ENCODE measurements at regions not wholly inside any gene's neighbourhood (a gene's known extent, or its start where the extent isn't known, plus 50 kb on each side); places are given as distances from the start of the nearest gene placed in this dataset.

DNA sequence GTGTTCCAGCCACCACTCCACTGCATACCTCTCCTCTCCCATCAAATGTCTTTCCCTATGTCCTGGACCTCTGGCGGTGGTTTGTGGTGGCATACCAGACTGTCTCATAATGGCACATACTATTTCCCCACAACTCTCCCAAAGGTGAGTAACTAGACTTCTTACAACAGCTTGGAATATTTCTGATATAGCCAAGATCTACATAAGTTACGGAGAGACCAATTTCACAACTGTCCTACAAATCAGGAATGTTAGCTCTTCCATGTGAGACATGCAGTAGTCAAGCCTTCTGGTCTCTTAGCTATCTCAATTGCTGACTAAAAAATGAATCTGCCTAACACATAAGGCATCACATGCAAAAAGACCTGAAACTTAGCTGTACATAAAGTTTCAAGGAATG, 588.9 kb downstream of the RNF144B start:
- DNase-seq, result no peak

DNA sequence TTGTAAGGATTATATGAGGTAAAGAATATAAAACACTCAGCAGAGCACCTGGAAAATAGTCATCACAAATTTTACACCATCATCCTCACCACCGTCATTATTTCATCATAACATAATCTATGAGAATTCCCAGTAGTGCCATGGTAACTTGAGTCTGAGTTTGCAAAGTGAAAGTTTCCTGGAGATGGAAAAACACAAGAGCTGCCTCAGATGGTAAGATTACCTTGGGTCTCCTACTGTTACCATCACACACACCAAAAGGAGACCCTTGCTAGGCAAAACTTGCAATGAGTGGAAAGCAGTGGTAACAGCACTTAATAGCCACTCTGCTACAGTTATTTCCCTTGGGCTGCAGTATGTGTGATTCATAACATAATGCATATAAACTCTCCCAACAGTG, 589.8 kb downstream of the RNF144B start:
- DNase-seq, result no peak

DNA sequence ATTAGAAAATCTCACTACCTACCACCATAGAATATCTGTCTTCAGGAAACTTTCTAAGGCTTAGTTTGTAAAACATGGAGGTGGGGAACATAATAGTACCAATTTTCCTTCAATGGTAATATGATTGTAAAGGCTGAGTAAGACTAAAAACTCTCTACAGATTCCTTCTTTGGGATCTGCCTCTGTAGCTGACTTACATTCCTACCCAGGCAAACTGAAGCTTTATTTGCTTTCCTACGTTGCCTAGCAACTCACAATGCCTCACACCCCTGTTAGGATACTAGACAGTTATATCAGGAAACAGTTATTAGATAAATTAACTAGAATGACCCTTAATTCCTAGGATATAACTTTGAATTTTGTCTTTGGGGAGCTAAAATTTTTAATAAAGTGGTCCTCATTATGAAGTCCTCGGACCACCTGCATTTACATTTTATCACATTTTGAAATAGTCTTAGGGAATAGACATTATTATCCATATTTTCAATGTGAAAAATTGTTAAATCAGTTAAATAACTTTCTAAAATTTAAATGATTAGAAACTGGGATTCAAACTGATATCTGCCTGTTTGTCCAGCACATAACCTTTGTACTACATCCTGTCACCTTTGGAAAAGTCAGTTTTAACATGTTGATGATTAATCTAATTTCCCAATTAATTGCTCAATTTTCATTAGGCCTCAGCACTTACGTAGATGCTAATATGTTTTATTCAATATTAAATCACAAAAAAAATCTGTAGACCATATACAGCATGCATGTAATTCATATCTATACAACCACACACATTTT, 591.4 kb downstream of the RNF144B start:
- DNase-seq, result no peak

DNA sequence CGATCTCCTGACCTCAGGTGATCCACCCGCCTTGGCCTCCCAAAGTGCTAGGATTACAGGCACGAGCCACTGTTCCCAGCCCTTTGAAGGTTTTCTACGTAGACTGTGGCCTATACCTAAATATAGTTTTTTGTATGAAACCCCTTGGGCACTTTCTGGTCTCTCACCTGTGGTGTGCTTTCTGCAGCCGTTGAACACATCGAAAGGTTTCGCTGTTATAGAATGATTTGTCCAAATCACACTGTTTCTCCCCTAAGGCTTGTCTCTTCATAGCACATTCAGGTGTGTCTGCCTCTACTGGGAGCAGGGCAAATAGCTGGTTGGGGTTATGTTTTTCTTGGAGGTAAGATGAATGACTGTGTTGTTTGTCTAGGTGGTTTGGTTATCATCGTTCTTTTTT, 597.9 kb downstream of the RNF144B start:
- no peak for DNase-seq

DNA sequence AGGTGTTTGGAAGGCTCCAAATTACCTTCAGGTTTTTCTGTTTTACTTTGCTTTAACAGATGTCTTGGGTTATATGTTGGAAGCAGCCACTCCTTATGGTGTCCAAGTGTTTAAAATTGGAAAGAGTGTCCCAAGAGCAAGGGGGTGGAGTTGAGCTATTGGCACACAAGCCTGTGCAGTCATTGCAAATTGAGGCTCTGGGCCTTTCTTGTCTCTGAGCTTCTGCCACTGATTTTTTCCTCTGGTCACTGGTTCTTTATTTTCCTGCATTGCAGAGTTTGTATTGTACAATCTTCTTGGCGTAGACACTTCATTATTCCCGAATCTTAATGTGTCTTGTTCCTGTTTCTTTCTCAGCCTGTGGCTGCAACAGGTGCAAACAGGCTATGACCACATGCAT, 598.8 kb downstream of the RNF144B start:
- no peak for DNase-seq

DNA sequence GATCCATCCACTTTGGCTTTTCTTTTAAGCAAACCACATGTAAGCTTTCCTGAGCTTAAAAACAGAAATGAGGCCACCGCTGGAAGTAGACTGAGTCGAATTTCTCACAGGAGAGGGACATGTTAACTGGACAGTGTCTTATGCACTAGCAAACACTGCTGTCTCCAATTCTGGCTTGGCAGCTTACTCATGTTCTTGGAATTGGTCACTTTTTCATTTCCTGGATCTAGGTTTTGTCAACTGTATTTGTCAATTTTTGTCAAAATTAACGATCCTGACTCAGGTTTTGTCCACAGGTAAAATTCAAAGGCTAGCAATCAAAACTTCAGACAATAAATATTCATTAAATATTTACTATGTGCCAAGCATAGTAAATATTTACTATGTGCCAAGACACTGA, 601.5 kb downstream of the RNF144B start:
- no peak for DNase-seq

DNA sequence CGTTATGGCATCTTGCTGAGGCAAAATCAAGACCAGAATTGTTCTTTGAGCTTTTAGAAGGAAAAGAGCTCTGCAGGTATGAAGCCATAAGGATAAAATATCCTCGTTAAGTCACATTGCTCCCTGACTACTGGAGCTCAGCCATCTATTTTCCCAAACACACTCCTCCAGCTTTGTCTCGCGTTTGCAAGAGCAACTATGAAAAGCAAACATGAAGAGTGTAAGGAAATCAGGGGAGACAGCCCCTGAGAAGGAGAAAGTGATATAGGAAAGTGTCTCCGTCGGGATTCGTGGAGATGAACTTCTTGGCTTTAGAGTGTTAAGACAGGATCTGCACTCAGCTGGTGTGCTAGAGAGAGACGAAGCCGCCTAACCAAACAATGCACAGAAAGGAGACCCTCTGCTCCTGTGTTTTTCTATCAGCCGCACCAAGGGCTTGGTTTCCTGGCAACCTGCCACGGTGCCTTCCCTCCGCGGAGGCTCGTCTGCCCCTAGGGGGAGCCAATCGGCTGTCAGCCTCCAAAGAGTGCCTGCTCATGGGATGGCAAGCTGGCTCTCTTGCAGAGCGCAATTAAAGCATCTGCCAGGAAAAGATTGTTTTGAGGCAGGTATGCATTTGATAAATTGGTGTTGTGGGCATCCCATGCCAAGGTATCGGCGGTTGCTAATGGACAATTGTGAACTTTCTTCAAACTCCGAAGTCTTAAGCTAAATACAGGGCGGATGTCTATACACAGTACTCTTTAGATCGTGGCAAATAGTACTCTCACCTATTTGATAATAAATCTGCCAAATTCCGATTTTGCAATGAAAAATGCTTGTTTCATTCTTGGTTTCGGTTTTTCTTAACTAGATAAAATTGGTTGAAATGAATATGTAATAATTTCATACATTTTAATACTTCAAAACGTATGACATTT, 603.2 kb downstream of the RNF144B start:
- no peak for DNase-seq

DNA sequence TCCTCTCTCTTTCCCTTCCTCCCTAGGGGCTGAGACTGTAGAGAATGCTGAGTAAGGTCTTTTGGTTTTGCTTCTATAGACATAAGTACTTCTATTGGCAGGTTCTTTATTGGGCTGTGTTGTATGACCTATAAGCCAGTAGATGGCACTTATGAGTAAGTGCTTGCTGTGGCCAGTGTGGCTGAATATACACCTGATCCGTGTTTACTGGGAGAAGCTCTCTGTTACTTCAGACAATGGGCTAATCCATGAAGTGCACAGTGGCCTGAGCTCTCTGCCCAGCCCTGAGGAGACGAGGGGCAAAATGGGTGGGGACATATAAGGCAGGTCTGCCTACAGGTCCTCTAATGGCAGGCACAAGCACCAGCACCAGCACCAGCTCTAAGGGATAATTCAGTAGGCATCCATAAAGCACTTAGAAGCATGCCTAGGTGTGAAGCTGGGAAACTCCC, 610.3 kb downstream of the RNF144B start:
- no peak for DNase-seq

DNA sequence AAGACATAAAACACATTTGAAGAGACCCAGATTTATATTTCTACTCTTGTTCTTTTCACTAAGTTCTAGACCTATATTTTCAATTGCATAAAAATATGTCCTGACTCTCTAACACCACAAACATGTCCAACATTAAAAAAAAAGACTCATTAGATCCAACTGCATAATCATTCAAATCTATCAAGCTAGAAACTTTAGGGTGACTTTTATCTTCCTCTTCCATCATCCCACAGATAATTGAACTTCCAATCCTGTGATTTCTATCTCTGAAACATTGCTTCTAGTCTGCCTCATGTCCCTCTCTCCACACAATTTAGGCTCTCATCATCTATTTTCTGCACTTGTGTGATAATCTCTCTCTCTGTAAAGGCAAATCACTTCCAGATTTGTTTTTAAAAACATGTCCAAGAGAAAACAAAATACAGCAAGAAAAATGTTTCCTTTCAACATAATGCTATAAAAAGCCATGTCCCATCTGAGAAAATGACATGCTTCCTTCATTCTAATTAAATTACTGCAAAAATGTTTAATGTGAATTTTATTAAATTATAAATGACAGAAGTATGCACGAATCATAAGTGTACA, 615.9 kb downstream of the RNF144B start:
- no peak for DNase-seq

DNA sequence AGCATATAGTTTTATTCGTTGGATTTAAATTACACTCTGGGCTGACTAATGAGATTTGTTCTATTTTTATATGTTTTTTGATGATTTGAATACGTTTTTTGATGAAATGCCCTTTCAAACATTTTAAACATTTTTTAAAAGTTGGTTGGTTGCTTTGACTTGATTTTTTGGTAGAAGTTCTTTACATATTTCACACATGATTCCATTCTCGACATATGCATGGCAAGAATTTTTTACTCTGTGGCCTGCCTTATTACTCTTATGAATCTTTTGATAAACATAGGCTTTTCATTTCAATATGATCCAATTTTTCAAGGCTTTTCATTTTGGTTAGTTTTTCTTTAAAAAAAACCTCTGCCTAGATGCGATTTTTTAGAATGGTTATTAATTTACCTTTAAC, 617.0 kb downstream of the RNF144B start:
- DNase-seq, result no peak

DNA sequence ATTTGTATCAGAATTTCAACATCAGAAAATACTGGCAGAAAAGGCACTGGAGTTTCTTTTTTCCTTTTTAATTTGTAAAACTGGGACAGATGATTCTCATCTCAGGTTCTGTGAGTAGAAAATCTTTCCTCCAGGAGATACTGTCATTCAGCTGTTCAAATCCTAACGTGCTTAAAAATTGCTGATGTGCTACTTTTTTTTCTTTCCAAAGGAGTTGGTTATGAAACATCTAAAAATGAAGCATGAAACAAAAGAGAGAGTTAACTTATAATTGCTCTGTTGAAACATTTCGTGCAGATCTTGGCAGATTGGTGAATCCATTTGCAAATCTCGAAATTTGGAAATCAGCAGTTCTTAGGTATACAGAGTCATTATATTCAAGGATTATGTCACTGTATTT, 622.6 kb downstream of the RNF144B start:
- no peak for DNase-seq

DNA sequence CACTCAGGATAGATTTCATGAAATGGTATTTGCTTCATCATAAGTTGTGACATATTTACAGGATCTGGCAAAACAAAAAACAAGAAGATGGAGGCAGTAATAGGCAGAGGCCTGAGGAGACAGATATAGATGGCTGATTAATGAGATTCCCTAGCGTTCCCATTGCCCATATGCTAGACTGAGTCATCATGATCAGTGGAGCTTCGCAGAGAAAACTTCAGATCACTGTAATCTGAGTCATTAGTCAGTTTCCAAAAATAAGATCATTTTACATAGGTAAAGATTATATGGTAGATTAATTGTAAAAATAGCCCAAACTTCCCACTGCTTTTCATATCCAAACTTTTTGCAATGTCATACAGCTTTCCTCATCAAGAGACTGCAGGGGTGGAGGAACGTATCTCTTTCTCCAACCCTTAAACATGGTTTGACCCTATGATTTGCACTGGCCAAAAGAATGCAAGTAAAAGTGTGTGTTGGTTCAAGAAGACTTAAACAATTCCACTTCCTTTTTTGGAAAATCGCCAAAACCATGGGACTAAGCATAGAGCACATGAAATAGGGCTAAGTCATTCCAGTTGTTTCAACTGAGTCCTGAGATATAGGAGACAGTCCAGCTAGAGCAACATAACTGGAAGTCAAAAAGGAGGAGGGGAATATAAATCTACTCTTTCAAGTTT, 626.0 kb downstream of the RNF144B start:
- no peak for DNase-seq

DNA sequence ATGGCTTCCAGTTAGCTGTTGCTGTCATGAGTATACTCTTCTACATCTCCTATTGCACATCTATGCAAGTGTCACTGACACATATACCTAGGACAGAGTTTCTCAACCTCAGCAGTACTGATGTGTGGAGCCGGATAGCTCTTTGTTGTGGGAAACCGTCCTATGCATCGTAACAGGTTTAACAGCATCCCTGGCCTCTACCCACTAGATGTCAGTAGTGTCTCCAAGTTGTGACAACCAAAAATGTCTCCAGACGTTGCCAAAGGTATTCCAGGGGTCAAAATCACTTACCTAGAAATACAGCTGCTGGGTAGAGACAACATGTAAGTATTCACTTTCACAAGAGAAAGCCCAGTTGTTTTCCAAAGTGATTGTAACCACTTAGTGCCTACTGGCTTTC, 637.6 kb downstream of the RNF144B start:
- DNase-seq, result no peak

DNA sequence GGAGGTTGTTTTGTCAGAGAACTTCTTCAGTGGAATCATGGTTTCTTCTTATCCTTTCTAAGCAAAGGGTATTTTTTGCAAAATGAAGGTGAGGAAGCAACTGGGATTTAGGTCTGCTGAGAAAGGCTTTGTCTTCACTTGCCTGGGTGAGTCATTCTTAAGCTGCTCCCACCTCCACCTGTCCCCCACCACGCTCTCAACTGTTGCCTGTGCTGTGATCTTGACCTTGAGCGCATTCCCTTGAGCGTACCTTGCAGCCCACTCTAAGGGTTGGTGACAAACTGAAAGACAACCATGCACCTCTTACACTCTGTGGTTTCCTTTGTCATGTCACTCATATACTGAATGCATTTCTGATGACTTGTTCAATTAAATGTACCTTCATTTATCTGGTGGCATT, 641.1 kb downstream of the RNF144B start:
- DNase-seq, result no peak

DNA sequence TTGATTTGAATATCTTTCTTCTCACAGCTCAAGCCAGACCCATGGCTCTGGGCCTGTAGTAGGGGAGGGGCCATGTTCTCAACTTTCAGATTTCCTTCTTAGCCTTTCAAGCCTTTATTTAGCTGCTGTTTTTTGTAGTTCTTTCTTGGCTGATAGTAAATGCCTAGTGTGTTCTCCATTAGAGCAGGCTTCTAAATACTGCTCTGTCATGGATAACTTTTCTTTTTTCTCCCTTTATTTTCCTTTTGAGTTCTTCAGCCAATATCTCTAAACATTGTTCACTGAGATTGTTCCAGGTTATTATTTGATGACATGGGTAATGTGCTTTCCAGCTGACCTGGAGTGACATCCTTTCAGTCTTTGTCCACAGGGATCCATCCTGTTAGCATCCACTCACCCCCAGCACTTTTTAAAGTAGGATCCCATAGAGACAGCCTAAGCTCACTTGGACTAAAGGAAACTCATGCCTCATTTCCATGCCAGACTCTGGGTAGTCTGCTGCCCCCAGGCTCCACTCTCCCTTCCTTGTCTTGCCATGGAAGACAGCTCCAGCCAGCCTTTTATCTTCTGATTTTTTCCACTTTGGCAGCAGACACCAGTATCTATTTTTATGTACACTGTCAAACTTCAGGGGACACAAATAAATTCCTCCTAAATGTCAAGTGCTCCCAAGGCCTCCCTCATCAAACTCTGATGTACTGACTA, 645.6 kb downstream of the RNF144B start:
- DNase-seq, result no peak

DNA sequence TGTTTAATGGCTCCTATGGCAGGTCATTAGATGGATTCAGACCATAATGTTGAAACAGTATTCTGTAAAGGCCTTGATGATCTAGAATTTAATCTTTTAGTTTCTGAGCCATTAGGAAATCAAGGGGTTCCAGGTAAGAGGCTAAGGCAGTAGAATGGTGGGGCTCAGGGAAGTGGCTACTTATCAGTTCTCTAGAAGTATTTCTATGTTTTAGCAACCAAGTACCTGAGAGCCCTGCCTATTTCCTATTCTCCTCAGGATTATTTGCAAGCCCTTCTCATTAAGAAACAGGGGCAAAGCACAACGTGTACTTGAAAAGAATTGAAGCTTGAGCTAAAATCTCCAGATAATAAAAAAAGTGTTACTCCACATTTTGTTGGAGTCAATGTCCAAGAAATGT, 646.5 kb downstream of the RNF144B start:
- no peak for DNase-seq

DNA sequence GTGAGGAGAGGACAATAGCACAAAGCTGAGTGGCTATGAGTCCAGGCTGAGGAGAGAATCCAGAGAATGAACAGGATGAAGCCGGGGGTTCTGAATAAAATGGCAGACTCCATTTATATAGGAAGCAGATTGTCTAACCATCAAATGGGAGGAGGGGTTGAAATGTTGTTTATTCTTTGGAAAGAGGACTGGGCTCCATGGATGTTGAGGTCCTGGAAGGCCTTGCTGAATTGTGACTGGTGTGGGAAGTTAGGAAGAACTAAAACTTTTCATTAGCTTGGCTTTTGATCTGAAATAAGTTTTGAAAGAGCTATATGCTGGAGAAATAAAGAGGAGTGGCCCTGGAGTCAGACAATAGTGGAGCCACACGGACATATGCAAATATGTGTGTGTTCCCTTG, 647.8 kb downstream of the RNF144B start:
- DNase-seq, result no peak

DNA sequence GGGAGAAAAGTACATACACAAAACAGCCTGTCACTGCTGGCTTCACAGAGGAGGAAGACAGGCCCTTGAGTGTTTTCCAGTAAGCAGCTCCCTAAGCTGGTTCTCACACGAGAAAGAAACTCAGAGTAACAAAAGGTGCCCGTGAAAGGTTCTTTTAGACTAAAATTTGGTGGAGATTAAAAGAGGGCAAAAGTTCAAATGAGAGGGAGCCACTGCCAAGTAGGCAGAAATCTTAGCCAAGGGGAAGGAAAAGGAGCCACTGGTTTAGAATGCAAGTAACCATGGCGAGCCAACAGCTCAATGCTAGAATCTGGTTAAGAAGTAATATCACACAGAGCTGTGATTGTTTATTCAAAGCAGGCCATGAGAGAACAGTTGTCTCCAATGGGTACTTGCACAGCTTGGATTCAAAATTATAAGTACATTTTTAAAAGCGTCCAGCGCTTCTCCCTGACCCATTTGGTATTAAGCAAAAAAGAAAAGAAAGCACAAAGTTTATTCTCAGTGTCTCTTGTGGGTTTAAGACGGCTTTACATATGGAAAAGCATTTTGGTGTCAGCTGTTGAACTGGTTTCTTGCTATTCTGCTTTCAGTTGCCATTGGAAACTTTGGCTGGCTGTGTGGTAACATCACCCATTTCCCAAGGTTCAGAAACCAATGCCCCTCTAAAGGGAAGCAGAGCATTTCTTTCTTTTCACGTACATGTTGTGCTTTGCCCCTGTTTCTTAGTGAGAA, 648.5 kb downstream of the RNF144B start:
- DNase-seq, result no peak

DNA sequence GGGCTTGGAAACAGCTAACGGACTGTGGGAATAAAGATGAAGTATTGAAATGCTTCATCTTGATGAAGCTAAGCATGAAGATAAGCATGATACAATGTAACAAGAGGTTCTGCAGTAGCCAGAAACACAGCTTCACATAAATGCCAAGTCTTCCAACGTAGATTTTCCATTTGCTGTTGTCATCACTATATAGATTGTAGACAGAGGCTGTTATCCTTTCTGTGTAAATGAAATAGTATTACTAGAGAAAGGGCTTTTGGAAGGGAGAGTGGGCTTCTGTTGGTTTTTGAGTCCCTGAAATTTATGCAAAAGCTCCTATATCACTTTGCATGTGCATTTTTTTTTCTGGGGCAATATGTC, 649.0 kb downstream of the RNF144B start:
- no peak for DNase-seq

DNA sequence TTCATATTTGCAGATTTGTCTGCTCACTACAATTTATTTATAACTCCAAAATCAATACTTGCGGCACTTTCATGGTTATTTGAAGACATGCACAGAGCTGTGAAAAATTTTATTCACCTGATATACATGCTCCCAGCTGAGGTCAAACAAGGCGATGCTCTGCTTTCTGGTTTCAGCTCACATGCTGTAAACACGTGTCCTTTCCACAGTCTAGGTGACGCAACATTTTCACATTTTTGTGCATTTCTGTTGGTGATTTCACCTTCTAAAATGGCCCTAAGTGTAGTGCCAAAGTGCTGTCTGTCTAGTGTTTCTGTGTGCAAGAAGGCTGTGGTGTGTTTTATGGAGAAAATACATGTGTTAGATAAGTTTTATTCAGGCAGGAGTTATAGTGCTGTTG, 650.5 kb downstream of the RNF144B start:
- no peak for DNase-seq

DNA sequence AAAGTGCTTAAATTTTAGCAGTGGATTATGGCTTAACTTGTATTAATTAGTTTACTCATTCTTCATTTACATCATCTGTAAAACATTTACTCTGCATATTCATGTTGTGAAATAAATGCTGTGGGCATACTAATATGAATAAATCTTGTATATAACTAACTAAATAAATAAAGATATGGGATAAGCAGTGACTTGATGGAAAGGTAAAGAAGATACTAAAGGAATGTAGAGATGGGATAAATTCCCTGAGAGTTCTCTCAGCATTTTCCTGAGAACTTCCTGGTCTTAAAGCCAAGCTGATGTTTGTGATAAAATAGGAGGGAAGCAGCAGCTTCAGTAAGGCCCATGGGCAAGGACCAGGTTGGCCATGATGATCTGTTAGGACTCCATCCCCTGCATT, 652.1 kb downstream of the RNF144B start:
- no peak for DNase-seq

DNA sequence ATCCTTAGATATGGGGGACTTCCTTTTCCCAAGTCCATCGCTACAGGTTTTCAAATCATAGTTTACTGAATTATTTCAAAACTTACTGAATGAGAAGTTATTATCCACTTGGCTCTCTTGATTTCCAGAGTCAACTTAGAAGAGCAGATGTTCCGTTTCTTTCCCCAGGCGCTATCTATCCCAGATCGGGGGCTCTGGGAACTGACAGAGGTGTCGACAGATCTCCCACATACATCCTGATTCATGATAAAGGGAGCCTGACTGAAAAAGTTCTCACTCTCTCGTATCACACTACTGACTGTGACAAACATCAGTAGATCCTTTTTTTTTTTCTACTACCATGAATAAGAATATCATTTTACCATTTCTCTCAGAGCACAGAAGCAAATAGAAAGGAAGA, 654.8 kb downstream of the RNF144B start:
- DNase-seq, result no peak
